ENCODE measurements at regions not wholly inside any gene's neighbourhood (a gene's known extent, or its start where the extent isn't known, plus 50 kb on each side); places are given as distances from the start of the nearest gene placed in this dataset.

- in situ Hi-C loops (cut with MboI; ENCODE audit: low sequenced_read_pairs) (no loop called here), intact Hi-C loops (cut with micrococcal nuclease) (loop anchor here (1.0 to 5.0 kb wide), 6 partner anchors 36 to 693 kb away; partner anchors contain the start of gene SLC16A7), dilution Hi-C loops (cut with HindIII; ENCODE audit: low sequenced_read_pairs, unreplicated experiment) (no loop called here)
- H2AK5ac ChIP-seq (ENCODE audit: low read depth, low read length): 0 out of 2 replicates have a peak overlapping the region, but pooled peaks have one; percentile 59
- no peak overlapping the region; the same call in 1 of the 2 replicates for H3K18ac ChIP-seq (ENCODE audit: low read depth, low read length)
- H2AK9ac ChIP-seq (replicated peaks; ENCODE audit: low read depth, low read length, poor library complexity): no peak overlapping the region
- H3K56ac ChIP-seq (ENCODE audit: extremely low read depth, insufficient read depth, low read length): no peak overlapping the region
- no peak overlapping the region for H2BK20ac ChIP-seq (ENCODE audit: low read depth, low read length)
- 40% methylated on average over 1 of the region's 12 CpGs; no CpG with 5 or more reads in 1 of the 2 experiments for WGBS, 2 experiments (ENCODE audit: extremely low coverage in 2 of 2, insufficient read length in 1 of 2)
- H2AFZ ChIP-seq (replicated peaks; ENCODE audit: low read length, poor library complexity): peak overlapping the region; percentile 85
- H3K4me2 ChIP-seq (ENCODE audit: low read depth, low read length): no peak overlapping the region
- H4K20me1 ChIP-seq (ENCODE audit: insufficient read depth, low read length): no peaks in the 10 kb centered on the region
- DNase-seq (peak; percentile 81), ATAC-seq (ENCODE audit: low read depth) (peak; percentile 90)
- no peaks in the 10 kb centered on the region for H3K9me3 ChIP-seq (ENCODE audit: control insufficient read depth, insufficient read depth, low read length)
- H3K27ac ChIP-seq (ENCODE audit: insufficient read depth, low read length): no peak overlapping the region
- no peak overlapping the region; the same call in 1 of the 2 replicates for H4K91ac ChIP-seq (ENCODE audit: insufficient read depth, low read depth, low read length)
- peak overlapping the region; percentile 11; the same call in 1 of the 2 replicates for H3K4ac ChIP-seq (ENCODE audit: low read depth, low read length)
- H3K79me1 ChIP-seq (ENCODE audit: low read depth in 1 of 2, low read length in 2 of 2): no peaks in the 10 kb centered on the region
- H4K8ac ChIP-seq (ENCODE audit: low read depth in 2 of 2, low read length in 2 of 2): peak overlapping the region in 1 of 2 experiments; percentile 7; a peak in 1 of 4 replicates
- no peaks in the 10 kb centered on the region for H3K36me3 ChIP-seq (ENCODE audit: control insufficient read depth, insufficient read depth, low read length)
- peak overlapping the region; percentile 28; the same call in 1 of the 2 replicates for H2BK120ac ChIP-seq (ENCODE audit: low read depth, low read length)
- no peak overlapping the region for H3K23ac ChIP-seq (ENCODE audit: low read depth, low read length)
- no peaks in the 10 kb centered on the region for H3K9me1 ChIP-seq (ENCODE audit: insufficient read depth, low read length)
- H3K14ac ChIP-seq (replicated peaks; ENCODE audit: low read depth, low read length): no peak overlapping the region; the same call in 1 of the 2 replicates
- H3K27me3 ChIP-seq (ENCODE audit: control insufficient read depth, insufficient read depth, low read length): no peaks in the 10 kb centered on the region
- CTCF ChIA-PET: interaction anchor here (0.6 to 2.5 kb wide), 12 partner anchors 13 to 688 kb away, joined by 3 to 21 read pairs (median 5); no protein-coding TSS in a partner anchor
- peak; percentile 90 for TF ChIP-seq RAD21 (IDR thresholded peaks at IDR 0.05; ENCODE audit: low read length)
- TF ChIP-seq RFX5 (IDR thresholded peaks at IDR 0.05; ENCODE audit: low read depth, low read length): no peak
- TF ChIP-seq CHD1 (IDR thresholded peaks at IDR 0.05; ENCODE audit: low read depth, low read length): no peak
- peak; percentile 72 for TF ChIP-seq SMC3 (IDR thresholded peaks at IDR 0.05; ENCODE audit: low read depth, low read length)
- TF ChIP-seq USF2 (IDR thresholded peaks at IDR 0.05; ENCODE audit: low read depth, low read length): no peak
- no peak for TF ChIP-seq RCOR1 (IDR thresholded peaks at IDR 0.05; ENCODE audit: insufficient replicate concordance, low read length)
- no peak for TF ChIP-seq POLR2A (IDR thresholded peaks at IDR 0.05; ENCODE audit: low read depth, low read length)
- TF ChIP-seq FOS (IDR thresholded peaks at IDR 0.05; ENCODE audit: low read depth, low read length): no peak
- no peak for TF ChIP-seq MAFK (IDR thresholded peaks at IDR 0.05; ENCODE audit: low read depth, low read length)
- no peak for TF ChIP-seq MAZ (IDR thresholded peaks at IDR 0.05; ENCODE audit: borderline replicate concordance, low read depth, low read length)
- TF ChIP-seq CTCF (conservative IDR thresholded peaks at IDR 0.05; ENCODE audit: low read depth, low read length): peak; percentile 93
- TF ChIP-seq NFE2L2 (IDR thresholded peaks at IDR 0.05; ENCODE audit: low read depth, low read length): no peak
- TF ChIP-seq CEBPB (IDR thresholded peaks at IDR 0.05; ENCODE audit: low read depth, low read length): no peak
- H3K4me3 ChIP-seq (ENCODE audit: insufficient read depth, low read depth, low read length): no peak overlapping the region
- H4K5ac ChIP-seq (ENCODE audit: low read depth, low read length): no peak overlapping the region
- POLR2A ChIA-PET (ENCODE audit: unreplicated experiment): no interaction called here
- H3K9ac ChIP-seq (ENCODE audit: low read depth, low read length): no peak overlapping the region
- BruUV-seq (replicated peaks): no TSS peak
- peaks cover 2% of the 10 kb centered on the region; the same call in 1 of the 2 replicates for H3K4me1 ChIP-seq (ENCODE audit: control insufficient read depth, insufficient read depth, low read length)
- H2BK15ac ChIP-seq (ENCODE audit: low read depth, low read length): no peak overlapping the region
- H2BK5ac ChIP-seq (ENCODE audit: low read depth, low read length, poor library complexity, severe bottlenecking): no peak overlapping the region
These were observed 193.7 kb upstream of the LRIG3 start for GRCh38 chr12:59113831-59114615.

All from IMR-90 (cell line).